ENCODE measurements at regions not wholly inside any gene's neighbourhood (a gene's known extent, or its start where the extent isn't known, plus 50 kb on each side); places are given as distances from the start of the nearest gene placed in this dataset.

DNA sequence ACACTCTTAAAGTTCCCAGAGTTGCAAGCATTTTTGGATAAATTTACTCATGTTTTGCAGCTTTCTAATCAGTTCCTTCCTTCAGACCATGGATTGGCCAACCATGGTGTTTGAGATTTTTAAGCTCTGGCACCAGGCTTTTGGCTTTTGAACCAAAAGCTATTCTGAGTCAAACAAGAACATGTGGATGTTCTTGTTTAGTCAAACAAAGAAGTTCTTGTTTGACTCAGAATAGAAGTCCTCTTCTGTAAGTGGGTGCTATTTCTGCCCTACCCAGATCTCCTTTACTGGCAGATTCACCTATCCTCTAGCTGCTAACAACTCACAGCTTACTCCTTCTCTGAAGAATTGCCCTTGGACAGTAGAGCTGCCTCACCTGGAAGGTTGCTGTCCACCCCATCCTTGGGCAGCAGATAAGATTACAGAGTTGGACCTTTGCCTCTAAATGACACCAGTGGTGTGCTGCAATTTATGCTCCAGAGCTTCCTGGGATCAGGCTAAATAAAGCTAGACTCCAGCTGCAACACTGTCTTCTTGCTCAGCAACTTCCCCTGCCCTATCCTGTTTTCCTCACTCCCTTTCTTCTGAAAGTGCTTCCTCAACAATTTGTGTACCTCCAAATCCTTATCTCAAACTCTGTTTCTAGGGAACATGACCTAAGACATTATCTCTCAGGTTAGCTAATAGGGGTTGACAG, 65.6 kb downstream of the COL6A6 start:
- Histone ChIP-seq H2BK15ac (ENCODE audit: low read length) (no peak overlapping the region), H3K9ac (replicated peaks in 1 of 4; ENCODE audit: extremely low read depth in 1 of 4, low read depth in 3 of 4, low read length in 3 of 4) (no peak overlapping the region)
- POLR2A ChIA-PET (ENCODE audit: partially characterized antibody): no interaction called here

More for the DNA sequence above, 65.6 kb downstream of the COL6A6 start:
- Histone ChIP-seq H4K5ac (ENCODE audit: insufficient read length, low read depth, low read length) (no peak overlapping the region), H4K8ac (ENCODE audit: extremely low read depth, insufficient read depth, low read length) (no peak overlapping the region), H3K79me1 (ENCODE audit: low read depth, low read length) (no peaks in the 10 kb centered on the region), H2BK12ac (ENCODE audit: low read depth, low read length) (no peak overlapping the region), H3K4ac (replicated peaks; ENCODE audit: insufficient read length, low read depth, low read length) (no peak overlapping the region), H3K36me3 (ENCODE audit: control insufficient read depth in 2 of 4, insufficient read depth in 4 of 4, low read length in 3 of 4) (no peaks in the 10 kb centered on the region), H3K27me3 (replicated peaks in 1 of 4; ENCODE audit: control insufficient read depth in 3 of 4, extremely low read depth in 1 of 4, insufficient read depth in 3 of 4, low read length in 3 of 4) (no peaks in the 10 kb centered on the region), H3K14ac (ENCODE audit: insufficient read length) (no peak overlapping the region), H4K91ac (replicated peaks; ENCODE audit: insufficient read length, low read length) (no peak overlapping the region), H2BK120ac (replicated peaks; ENCODE audit: low read depth, low read length) (no peak overlapping the region), H3K4me1 (replicated peaks in 1 of 4; ENCODE audit: control insufficient read depth in 3 of 4, insufficient read depth in 4 of 4, low read length in 3 of 4) (no peaks in the 10 kb centered on the region), H3K27ac (ENCODE audit: low read depth, low read length) (no peak overlapping the region), H3K4me2 (ENCODE audit: insufficient read depth in 1 of 2, low read depth in 2 of 2, low read length in 2 of 2) (no peak overlapping the region), H3K18ac (ENCODE audit: extremely low read depth, low read length) (no peak overlapping the region), H4K20me1 (replicated peaks in 1 of 2; ENCODE audit: control insufficient read depth in 1 of 2, insufficient read depth in 2 of 2, low read length in 2 of 2) (no peaks in the 10 kb centered on the region), H3K23ac (ENCODE audit: insufficient read length) (no peak overlapping the region), H2BK20ac (ENCODE audit: low read length) (no peak overlapping the region), H2AK5ac (ENCODE audit: low read depth, low read length) (no peak overlapping the region), H3K9me3 (ENCODE audit: insufficient read depth in 2 of 2, low read depth in 1 of 2, low read length in 1 of 2) (no peaks in the 10 kb centered on the region), H2AFZ (ENCODE audit: low read length) (no peak overlapping the region), H2BK5ac (ENCODE audit: low read depth, low read length) (no peak overlapping the region), H3K56ac (replicated peaks; ENCODE audit: insufficient read length, low read depth, low read length) (no peak overlapping the region), H3K23me2 (ENCODE audit: low read depth, low read length) (no peaks in the 10 kb centered on the region), H3K4me3 (ENCODE audit: extremely low read depth in 1 of 4, insufficient read depth in 2 of 4, low read depth in 3 of 4, low read length in 4 of 4) (no peak overlapping the region), H3K79me2 (ENCODE audit: control insufficient read depth in 1 of 2, insufficient read depth in 2 of 2, low read length in 2 of 2) (no peaks in the 10 kb centered on the region)
- FAIRE-seq: no peak
- CTCF ChIA-PET (ENCODE audit: partially characterized antibody): interaction anchor here (1.1 to 1.9 kb wide), 4 partner anchors 17 to 55 kb away, joined by 3 to 7 read pairs (median 3); no protein-coding TSS in a partner anchor
- DNase-seq (ENCODE audit: low read depth in 1 of 2, low spot score in 2 of 2): no peak
- TF ChIP-seq GABPA (IDR thresholded peaks at IDR 0.05; ENCODE audit: borderline replicate concordance, insufficient read depth, low read length) (no peak), CHD2 (IDR thresholded peaks at IDR 0.05; ENCODE audit: low read length) (no peak), CTCF (IDR thresholded peaks at IDR 0.05; ENCODE audit: control extremely low read depth in 1 of 3, insufficient read depth in 1 of 3, low read depth in 1 of 3, low read length in 3 of 3) (no peak), POLR2AphosphoS5 (IDR thresholded peaks at IDR 0.05; ENCODE audit: low read depth, low read length) (no peak), SAP30 (IDR thresholded peaks at IDR 0.05; ENCODE audit: insufficient read depth, insufficient replicate concordance, low read length) (no peak), MAFK (IDR thresholded peaks at IDR 0.05; ENCODE audit: low read depth, low read length) (no peak), ATF3 (IDR thresholded peaks at IDR 0.05; ENCODE audit: insufficient read depth, low read depth, low read length) (no peak), SIX5 (IDR thresholded peaks at IDR 0.05; ENCODE audit: low read depth, low read length) (no peak), RFX5 (IDR thresholded peaks at IDR 0.05; ENCODE audit: borderline replicate concordance, low read depth, low read length) (no peak), POLR2A (IDR thresholded peaks at IDR 0.05; ENCODE audit: control extremely low read depth in 1 of 2, low read depth in 2 of 2, low read length in 2 of 2) (no peak)
- TF ChIP-seq, protein P1, sequence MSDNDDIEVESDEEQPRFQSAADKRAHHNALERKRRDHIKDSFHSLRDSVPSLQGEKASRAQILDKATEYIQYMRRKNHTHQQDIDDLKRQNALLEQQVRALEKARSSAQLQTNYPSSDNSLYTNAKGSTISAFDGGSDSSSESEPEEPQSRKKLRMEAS (IDR thresholded peaks at IDR 0.05): no peak

Measured in H1 (cell line).